ENCODE measurements at regions not wholly inside any gene's neighbourhood (a gene's known extent, or its start where the extent isn't known, plus 50 kb on each side); places are given as distances from the start of the nearest gene placed in this dataset.

GRCh38 chr4:7118013-7118832 lies 50.4 kb upstream of the GRPEL1 start:
- DNase-seq (no peak), ATAC-seq (no peak)
- ChIA-PET POLR2A (no interaction called here), CTCF (no interaction called here)
- H3K4me1 Mint-ChIP-seq (ENCODE audit: low read depth), result no peaks in the 10 kb centered on the region
- no peak overlapping the region for H3K27ac Mint-ChIP-seq
- H3K4me3 Mint-ChIP-seq, result no peak overlapping the region
- intact Hi-C loops (cut with micrococcal nuclease), result no loop called here
- H3K9me3 Mint-ChIP-seq, result no peaks in the 10 kb centered on the region
- peaks cover 15% of the 10 kb centered on the region for H3K27me3 Mint-ChIP-seq
- H3K36me3 Mint-ChIP-seq (ENCODE audit: low read depth), result no peaks in the 10 kb centered on the region
- TF ChIP-seq CTCF (IDR thresholded peaks at IDR 0.05), result no peak
